ENCODE measurements at regions not wholly inside any gene's neighbourhood (a gene's known extent, or its start where the extent isn't known, plus 50 kb on each side); places are given as distances from the start of the nearest gene placed in this dataset.

- H3K36me3 Mint-ChIP-seq (ENCODE audit: unreplicated experiment), result no peaks in the 10 kb centered on the region
- H3K9me3 Mint-ChIP-seq (ENCODE audit: unreplicated experiment), result peaks cover 21% of the 10 kb centered on the region
- H3K27me3 Mint-ChIP-seq (ENCODE audit: unreplicated experiment), result no peaks in the 10 kb centered on the region
- H3K4me3 Mint-ChIP-seq (ENCODE audit: unreplicated experiment), result no peak overlapping the region
- DNase-seq (ENCODE audit: extremely low spot score, unreplicated experiment), result no peak
- TF ChIP-seq CTCF (IDR thresholded peaks at IDR 0.05), result no peak
- no peaks in the 10 kb centered on the region for H3K4me1 Mint-ChIP-seq (ENCODE audit: unreplicated experiment)
- H3K27ac Mint-ChIP-seq (ENCODE audit: unreplicated experiment), result no peak overlapping the region
Observed at GRCh38 chr6:170023620-170024521, 267.0 kb downstream of the DLL1 start.

- no peaks in the 10 kb centered on the region for H3K27me3 Mint-ChIP-seq (ENCODE audit: unreplicated experiment)
- no peak for DNase-seq (ENCODE audit: extremely low spot score, unreplicated experiment)
- H3K4me3 Mint-ChIP-seq (ENCODE audit: unreplicated experiment), result no peak overlapping the region
- no peak overlapping the region for H3K27ac Mint-ChIP-seq (ENCODE audit: unreplicated experiment)
- peaks cover 15% of the 10 kb centered on the region for H3K9me3 Mint-ChIP-seq (ENCODE audit: unreplicated experiment)
- TF ChIP-seq CTCF (IDR thresholded peaks at IDR 0.05), result no peak
- no peaks in the 10 kb centered on the region for H3K4me1 Mint-ChIP-seq (ENCODE audit: unreplicated experiment)
- no peaks in the 10 kb centered on the region for H3K36me3 Mint-ChIP-seq (ENCODE audit: unreplicated experiment)
Observed at GRCh38 chr6:170022827-170023619, 267.9 kb downstream of the DLL1 start.

GRCh38 chr6:170022291-170022722 is 268.6 kb downstream of the DLL1 start:
- Mint-ChIP-seq H3K27ac (ENCODE audit: unreplicated experiment) (no peak overlapping the region), H3K36me3 (ENCODE audit: unreplicated experiment) (no peaks in the 10 kb centered on the region), H3K4me1 (ENCODE audit: unreplicated experiment) (no peaks in the 10 kb centered on the region), H3K4me3 (ENCODE audit: unreplicated experiment) (no peak overlapping the region), H3K9me3 (ENCODE audit: unreplicated experiment) (peaks cover 8% of the 10 kb centered on the region), H3K27me3 (ENCODE audit: unreplicated experiment) (no peaks in the 10 kb centered on the region)
- no peak for TF ChIP-seq CTCF (IDR thresholded peaks at IDR 0.05)
- no peak for DNase-seq (ENCODE audit: extremely low spot score, unreplicated experiment)

- Mint-ChIP-seq H3K9me3 (ENCODE audit: unreplicated experiment) (peaks cover 8% of the 10 kb centered on the region), H3K4me1 (ENCODE audit: unreplicated experiment) (no peaks in the 10 kb centered on the region), H3K4me3 (ENCODE audit: unreplicated experiment) (no peak overlapping the region), H3K36me3 (ENCODE audit: unreplicated experiment) (no peaks in the 10 kb centered on the region), H3K27me3 (ENCODE audit: unreplicated experiment) (no peaks in the 10 kb centered on the region), H3K27ac (ENCODE audit: unreplicated experiment) (no peak overlapping the region)
- TF ChIP-seq CTCF (IDR thresholded peaks at IDR 0.05), result no peak
- no peak for DNase-seq (ENCODE audit: extremely low spot score, unreplicated experiment)
Observed at GRCh38 chr6:170021579-170021978, 269.3 kb downstream of the DLL1 start.

All from osteocyte (in vitro differentiated cells).